ENCODE measurements at regions not wholly inside any gene's neighbourhood (a gene's known extent, or its start where the extent isn't known, plus 50 kb on each side); places are given as distances from the start of the nearest gene placed in this dataset.
A peak's percentile ranks its signal among the peaks of the same experiment; 100 is the strongest.

DNA sequence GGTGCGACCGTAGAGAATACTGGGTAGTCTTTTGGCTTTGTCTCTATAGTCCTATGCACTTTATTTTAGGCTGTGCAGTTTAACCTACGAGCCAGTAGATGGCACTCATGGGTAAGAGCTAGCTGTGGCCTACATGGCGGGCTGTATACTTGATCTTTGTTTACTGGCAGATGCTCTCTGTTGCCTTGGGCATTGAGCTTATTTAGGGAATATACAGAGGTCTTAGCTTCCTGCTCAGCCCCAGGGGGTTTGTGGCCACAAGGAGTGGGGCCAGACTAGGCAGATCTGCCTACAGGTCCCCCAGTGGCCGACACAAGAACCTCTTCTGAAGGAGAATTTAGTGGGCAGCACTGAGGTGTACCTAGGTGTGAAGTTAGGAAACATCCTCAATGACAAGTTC lies 227.6 kb upstream of the HDX start:
- no peaks in the 10 kb centered on the region for H3K27me3 ChIP-seq
- TF ChIP-seq, protein P1, sequence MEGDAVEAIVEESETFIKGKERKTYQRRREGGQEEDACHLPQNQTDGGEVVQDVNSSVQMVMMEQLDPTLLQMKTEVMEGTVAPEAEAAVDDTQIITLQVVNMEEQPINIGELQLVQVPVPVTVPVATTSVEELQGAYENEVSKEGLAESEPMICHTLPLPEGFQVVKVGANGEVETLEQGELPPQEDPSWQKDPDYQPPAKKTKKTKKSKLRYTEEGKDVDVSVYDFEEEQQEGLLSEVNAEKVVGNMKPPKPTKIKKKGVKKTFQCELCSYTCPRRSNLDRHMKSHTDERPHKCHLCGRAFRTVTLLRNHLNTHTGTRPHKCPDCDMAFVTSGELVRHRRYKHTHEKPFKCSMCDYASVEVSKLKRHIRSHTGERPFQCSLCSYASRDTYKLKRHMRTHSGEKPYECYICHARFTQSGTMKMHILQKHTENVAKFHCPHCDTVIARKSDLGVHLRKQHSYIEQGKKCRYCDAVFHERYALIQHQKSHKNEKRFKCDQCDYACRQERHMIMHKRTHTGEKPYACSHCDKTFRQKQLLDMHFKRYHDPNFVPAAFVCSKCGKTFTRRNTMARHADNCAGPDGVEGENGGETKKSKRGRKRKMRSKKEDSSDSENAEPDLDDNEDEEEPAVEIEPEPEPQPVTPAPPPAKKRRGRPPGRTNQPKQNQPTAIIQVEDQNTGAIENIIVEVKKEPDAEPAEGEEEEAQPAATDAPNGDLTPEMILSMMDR (IDR thresholded peaks at IDR 0.05; ENCODE audit: low read depth, low read length), result peak; percentile 86
- no peaks in the 10 kb centered on the region for H3K36me3 ChIP-seq
- no peaks in the 10 kb centered on the region for H3K9me3 ChIP-seq
- DNase-seq, result peak; percentile 50
- no peaks in the 10 kb centered on the region for H3K4me1 ChIP-seq
- H3K4me3 ChIP-seq (ENCODE audit: low read depth, low read length), result no peak overlapping the region

DNA sequence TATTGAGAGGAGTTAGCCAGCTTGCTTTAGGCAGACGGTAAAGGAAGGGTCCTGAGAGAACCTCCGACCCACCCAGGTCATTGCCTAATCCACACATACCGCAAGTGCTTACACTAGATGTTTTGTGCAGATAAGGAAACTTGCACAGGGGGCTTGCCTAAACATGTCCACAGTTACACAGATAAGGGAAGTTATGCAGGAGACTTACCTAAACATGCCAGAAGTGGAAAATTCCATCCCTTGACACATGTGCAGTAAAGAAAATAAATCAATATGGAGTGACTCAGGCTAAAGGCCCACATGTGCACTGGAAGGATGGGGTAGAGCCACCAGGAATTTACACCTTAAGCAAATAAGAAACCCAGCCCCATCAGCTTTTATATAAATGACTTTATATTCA lies 232.8 kb upstream of the HDX start:
- Histone ChIP-seq H3K9me3 (no peaks in the 10 kb centered on the region), H3K27me3 (no peaks in the 10 kb centered on the region), H3K36me3 (no peaks in the 10 kb centered on the region), H3K4me1 (no peaks in the 10 kb centered on the region), H3K4me3 (ENCODE audit: low read depth, low read length) (no peak overlapping the region)
- DNase-seq, result no peak
- TF ChIP-seq, protein P1 (IDR thresholded peaks at IDR 0.05; ENCODE audit: low read depth, low read length), result no peak

DNA sequence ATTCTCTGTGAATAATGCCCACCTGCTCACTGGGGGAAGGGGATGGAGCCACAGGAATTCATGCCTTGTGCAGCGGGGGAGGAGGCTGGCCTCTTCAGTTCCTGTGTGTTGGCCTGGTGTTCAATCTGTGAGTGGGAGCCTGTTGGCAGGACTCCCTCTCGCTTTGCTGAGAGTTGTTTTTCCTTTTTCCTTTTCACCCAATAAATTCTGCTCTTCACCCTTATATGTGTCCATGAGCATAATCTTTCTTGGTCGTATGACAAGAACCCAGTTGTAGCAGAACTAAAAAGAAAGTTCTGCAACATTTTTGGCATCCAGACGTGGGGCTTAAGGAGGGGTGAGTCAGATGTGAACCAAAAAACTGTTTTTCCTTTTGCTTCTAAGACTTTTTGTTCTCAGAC lies 235.2 kb upstream of the HDX start:
- H3K4me1 ChIP-seq, result no peaks in the 10 kb centered on the region
- H3K36me3 ChIP-seq, result no peaks in the 10 kb centered on the region
- DNase-seq, result no peak
- H3K27me3 ChIP-seq, result no peaks in the 10 kb centered on the region
- H3K9me3 ChIP-seq, result no peaks in the 10 kb centered on the region
- H3K4me3 ChIP-seq (ENCODE audit: low read depth, low read length), result no peak overlapping the region
- TF ChIP-seq, protein P1 (IDR thresholded peaks at IDR 0.05; ENCODE audit: low read depth, low read length), result no peak

DNA sequence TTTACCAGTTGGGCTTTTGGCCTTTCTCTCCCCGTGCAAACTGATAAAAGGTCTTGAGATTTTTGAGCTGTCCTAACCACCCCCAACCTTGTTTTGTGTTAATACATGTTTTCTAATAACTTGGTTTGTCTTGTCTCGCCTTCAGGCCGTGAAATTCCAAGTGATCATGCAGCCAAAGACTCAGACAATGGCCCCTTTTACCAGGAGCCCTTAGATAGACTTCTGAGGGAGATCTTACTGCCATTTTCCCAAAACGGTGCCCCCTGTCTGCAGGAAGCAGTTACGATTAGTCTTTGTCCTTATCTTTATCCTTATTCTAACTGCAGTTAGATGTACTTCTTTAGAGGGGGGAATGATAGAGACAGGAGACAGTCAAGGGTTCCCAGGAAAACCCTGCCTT lies 245.3 kb upstream of the HDX start:
- Histone ChIP-seq H3K36me3 (no peaks in the 10 kb centered on the region), H3K27me3 (no peaks in the 10 kb centered on the region), H3K4me1 (no peaks in the 10 kb centered on the region), H3K9me3 (no peaks in the 10 kb centered on the region), H3K4me3 (ENCODE audit: low read depth, low read length) (no peak overlapping the region)
- DNase-seq, result no peak
- TF ChIP-seq, protein P1 (IDR thresholded peaks at IDR 0.05; ENCODE audit: low read depth, low read length), result no peak

DNA sequence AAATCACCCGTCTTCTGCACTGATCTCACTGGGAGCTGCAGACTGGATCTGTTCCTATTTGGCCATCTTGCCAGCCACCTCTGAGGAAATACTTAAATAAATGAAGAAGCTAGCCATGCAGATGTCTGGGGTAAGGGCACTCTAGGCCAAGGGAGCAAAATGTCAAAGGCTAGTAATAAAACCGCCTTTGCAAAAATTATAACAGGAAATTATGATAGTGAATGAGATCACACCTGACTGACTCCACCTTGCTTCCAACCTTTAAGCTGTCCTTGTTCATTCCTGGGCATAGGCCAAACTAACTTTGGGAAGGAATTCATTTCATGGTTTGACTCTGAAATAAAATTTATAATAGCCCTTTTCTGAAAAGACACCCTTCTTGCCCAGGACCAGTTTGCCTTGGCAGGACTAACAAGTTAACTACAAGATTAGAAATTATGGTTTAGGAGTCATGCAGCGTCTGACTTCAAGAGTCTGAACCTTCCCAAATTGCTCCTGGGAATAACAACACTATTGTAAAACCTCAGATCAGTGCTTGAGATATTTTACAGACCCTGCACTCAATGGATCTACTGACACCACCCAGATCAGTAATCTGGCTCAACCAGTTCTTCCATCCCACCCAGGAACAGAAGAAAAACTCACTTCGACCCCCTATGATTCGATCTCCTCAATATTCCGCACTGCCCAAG lies 246.9 kb upstream of the HDX start:
- no peaks in the 10 kb centered on the region for H3K9me3 ChIP-seq
- no peaks in the 10 kb centered on the region for H3K36me3 ChIP-seq
- TF ChIP-seq, protein P1 (IDR thresholded peaks at IDR 0.05; ENCODE audit: low read depth, low read length), result no peak
- H3K27me3 ChIP-seq, result no peaks in the 10 kb centered on the region
- DNase-seq, result no peak
- H3K4me3 ChIP-seq (ENCODE audit: low read depth, low read length), result no peak overlapping the region
- H3K4me1 ChIP-seq, result no peaks in the 10 kb centered on the region

DNA sequence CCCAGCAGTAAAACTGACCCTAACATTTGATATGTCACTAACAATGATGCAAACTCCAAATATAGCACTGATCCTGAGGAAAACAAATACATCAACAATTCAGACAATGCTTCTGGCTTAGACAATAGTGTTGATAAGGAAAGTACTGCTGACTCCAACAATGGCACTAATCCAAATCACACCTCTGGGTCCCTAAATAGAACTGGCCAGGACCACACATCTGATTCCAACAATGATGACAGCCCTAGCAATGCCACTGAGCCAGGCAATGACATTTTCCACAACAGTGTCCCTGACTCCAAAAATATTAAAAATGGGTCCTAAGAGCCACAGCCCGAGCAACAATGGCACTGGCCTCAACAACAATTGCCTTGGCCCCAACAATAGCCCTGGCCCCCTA lies 243.1 kb upstream of the APOOL start:
- Histone ChIP-seq H3K36me3 (no peaks in the 10 kb centered on the region), H3K9me3 (no peaks in the 10 kb centered on the region), H3K27me3 (no peaks in the 10 kb centered on the region), H3K4me1 (no peaks in the 10 kb centered on the region), H3K4me3 (ENCODE audit: low read depth, low read length) (no peak overlapping the region)
- TF ChIP-seq, protein P1 (IDR thresholded peaks at IDR 0.05; ENCODE audit: low read depth, low read length), result no peak
- no peak for DNase-seq

All from BE2C (cell line).